ENCODE measurements at regions not wholly inside any gene's neighbourhood (a gene's known extent, or its start where the extent isn't known, plus 50 kb on each side); places are given as distances from the start of the nearest gene placed in this dataset.

DNA sequence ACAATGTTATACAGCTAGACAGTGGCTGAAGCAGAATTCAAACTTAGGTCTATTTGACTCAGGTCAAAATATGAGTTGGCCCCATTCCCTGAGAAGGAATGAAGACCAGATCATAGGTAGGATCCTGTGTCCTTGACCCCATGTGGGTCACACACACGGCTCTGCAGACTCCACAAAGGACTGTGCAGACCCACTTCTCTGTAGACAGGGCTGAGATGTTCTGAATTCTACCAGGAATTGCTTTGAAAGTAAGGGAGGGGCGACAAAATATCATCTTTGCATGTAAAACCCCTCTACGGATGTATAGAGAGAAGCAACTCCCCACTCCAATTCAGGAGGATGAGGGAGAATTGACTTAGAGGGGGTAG is 62.3 kb upstream of the CTIF start:
- no peak for DNase-seq
- H2AFZ ChIP-seq (ENCODE audit: low read length), result no peak overlapping the region
- no peak overlapping the region for H3K9ac ChIP-seq (ENCODE audit: low read length)
- no peaks in the 10 kb centered on the region for H3K9me3 ChIP-seq (replicated peaks; ENCODE audit: insufficient read depth, low read length)
- H3K4me1 ChIP-seq (ENCODE audit: low read length), result peaks cover 25% of the 10 kb centered on the region
- H3K27ac ChIP-seq (ENCODE audit: low read length), result no peak overlapping the region
- H3K4me2 ChIP-seq (ENCODE audit: low read depth, low read length), result no peak overlapping the region
- no peak for TF ChIP-seq EZH2 (optimal IDR thresholded peaks at IDR 0.05; ENCODE audit: low read depth, low read length)
- TF ChIP-seq, protein P1, sequence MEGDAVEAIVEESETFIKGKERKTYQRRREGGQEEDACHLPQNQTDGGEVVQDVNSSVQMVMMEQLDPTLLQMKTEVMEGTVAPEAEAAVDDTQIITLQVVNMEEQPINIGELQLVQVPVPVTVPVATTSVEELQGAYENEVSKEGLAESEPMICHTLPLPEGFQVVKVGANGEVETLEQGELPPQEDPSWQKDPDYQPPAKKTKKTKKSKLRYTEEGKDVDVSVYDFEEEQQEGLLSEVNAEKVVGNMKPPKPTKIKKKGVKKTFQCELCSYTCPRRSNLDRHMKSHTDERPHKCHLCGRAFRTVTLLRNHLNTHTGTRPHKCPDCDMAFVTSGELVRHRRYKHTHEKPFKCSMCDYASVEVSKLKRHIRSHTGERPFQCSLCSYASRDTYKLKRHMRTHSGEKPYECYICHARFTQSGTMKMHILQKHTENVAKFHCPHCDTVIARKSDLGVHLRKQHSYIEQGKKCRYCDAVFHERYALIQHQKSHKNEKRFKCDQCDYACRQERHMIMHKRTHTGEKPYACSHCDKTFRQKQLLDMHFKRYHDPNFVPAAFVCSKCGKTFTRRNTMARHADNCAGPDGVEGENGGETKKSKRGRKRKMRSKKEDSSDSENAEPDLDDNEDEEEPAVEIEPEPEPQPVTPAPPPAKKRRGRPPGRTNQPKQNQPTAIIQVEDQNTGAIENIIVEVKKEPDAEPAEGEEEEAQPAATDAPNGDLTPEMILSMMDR (IDR thresholded peaks at IDR 0.05; ENCODE audit: low read length), result no peak
- no peaks in the 10 kb centered on the region for H3K27me3 ChIP-seq (replicated peaks; ENCODE audit: insufficient read depth, low read length)
- no peaks in the 10 kb centered on the region for H3K36me3 ChIP-seq (replicated peaks; ENCODE audit: insufficient read depth, low read length)
- H3F3A ChIP-seq (ENCODE audit: insufficient read depth, low read length), result peaks cover 17% of the 10 kb centered on the region
- H3K4me3 ChIP-seq (ENCODE audit: low read length), result no peak overlapping the region
- no peaks in the 10 kb centered on the region for H3K79me2 ChIP-seq (ENCODE audit: low read length)
- H4K20me1 ChIP-seq (ENCODE audit: insufficient read depth, low read length), result no peaks in the 10 kb centered on the region
- no peaks in the 10 kb centered on the region for H3K9me2 ChIP-seq (replicated peaks; ENCODE audit: insufficient read depth, low read length)

DNA sequence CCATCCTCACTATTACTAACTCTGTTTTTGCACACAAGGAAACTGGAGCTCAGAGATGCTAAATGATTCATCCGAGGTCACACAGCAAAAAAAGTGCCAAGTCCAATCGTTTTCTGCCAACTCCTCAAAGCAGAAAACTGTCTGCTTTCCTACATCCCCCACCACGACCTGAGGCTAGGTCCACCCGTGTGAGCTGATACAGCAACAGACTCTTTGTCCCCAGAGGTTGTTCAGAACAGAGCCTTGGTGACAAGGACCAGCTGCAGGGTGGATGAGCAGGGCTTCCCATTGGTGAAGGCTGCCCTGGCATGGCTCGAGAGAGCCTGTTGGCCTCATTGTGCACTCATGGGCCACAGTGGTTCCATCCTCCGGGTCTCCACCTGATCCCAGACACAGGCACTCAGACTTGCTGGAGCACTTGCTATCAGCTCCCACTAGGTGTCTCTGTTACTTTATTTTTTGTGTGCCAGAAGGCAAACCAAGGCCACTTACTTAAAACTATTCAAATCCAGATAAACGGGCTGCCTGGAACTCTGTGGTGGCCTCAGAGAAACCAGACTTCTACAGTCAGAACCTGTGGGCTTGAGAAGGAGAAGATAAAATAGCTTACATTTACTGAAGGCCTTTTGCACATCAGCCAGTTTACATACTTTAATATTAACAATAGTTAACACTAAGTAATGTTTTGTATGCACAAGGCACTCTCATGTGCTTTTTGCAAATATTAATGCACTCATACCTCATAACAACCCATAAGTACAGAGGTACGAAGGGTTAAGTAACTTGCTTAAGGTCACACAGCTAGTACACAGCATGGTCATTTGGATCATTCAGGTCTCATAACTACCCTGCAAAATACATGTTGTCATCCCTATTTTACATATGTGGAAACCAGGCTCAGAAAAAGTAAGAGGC is 62.9 kb upstream of the CTIF start:
- no peak overlapping the region for H3K9ac ChIP-seq (ENCODE audit: low read length)
- peak; percentile 67 for DNase-seq
- TF ChIP-seq, protein P1 (IDR thresholded peaks at IDR 0.05; ENCODE audit: low read length), result peak; percentile 81
- TF ChIP-seq EZH2phosphoT487 (IDR thresholded peaks at IDR 0.05; ENCODE audit: low read length) (no peak), EZH2 (optimal IDR thresholded peaks at IDR 0.05; ENCODE audit: low read depth, low read length) (no peak)
- H3K9me3 ChIP-seq (replicated peaks; ENCODE audit: insufficient read depth, low read length), result no peaks in the 10 kb centered on the region
- no peaks in the 10 kb centered on the region for H4K20me1 ChIP-seq (ENCODE audit: insufficient read depth, low read length)
- no peaks in the 10 kb centered on the region for H3K27me3 ChIP-seq (replicated peaks; ENCODE audit: insufficient read depth, low read length)
- H3F3A ChIP-seq (ENCODE audit: insufficient read depth, low read length), result peaks cover 17% of the 10 kb centered on the region
- H3K9me2 ChIP-seq (replicated peaks; ENCODE audit: insufficient read depth, low read length), result no peaks in the 10 kb centered on the region
- no peaks in the 10 kb centered on the region for H3K79me2 ChIP-seq (ENCODE audit: low read length)
- H2AFZ ChIP-seq (ENCODE audit: low read length), result no peak overlapping the region
- no peak overlapping the region for H3K4me2 ChIP-seq (ENCODE audit: low read depth, low read length)
- H3K36me3 ChIP-seq (replicated peaks; ENCODE audit: insufficient read depth, low read length), result no peaks in the 10 kb centered on the region
- H3K27ac ChIP-seq (ENCODE audit: low read length), result no peak overlapping the region
- no peak overlapping the region for H3K4me3 ChIP-seq (ENCODE audit: low read length)
- peaks cover 25% of the 10 kb centered on the region for H3K4me1 ChIP-seq (ENCODE audit: low read length)

DNA sequence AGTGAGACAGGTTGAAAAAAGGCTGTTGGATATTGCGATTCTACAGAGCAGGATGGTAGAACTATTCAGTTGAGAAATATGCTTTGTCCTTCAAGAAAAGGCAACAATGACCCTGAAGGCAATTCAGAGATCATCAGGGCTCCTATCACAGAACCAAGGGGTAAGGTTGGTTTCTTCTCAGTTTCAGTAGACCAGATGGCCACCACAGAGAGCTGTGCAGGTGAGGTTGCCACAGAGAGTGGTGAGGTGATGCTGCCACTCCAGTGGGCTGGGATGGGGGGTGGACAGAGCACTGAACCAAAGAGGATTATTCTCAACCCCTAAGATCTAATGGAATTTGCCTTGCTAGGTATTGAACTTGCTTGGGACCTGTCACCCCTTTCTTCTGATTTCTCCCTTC is 64.6 kb upstream of the ZBTB7C start:
- Histone ChIP-seq H3K4me2 (ENCODE audit: low read depth, low read length) (peak overlapping the region; percentile 31; the same call in 1 of the 2 replicates), H2AFZ (ENCODE audit: low read length) (no peak overlapping the region), H3K4me3 (ENCODE audit: low read length) (no peak overlapping the region), H3K9ac (ENCODE audit: low read length) (no peak overlapping the region), H3K9me2 (replicated peaks; ENCODE audit: insufficient read depth, low read length) (no peaks in the 10 kb centered on the region), H4K20me1 (ENCODE audit: insufficient read depth, low read length) (no peaks in the 10 kb centered on the region), H3F3A (ENCODE audit: insufficient read depth, low read length) (peaks cover 17% of the 10 kb centered on the region), H3K4me1 (ENCODE audit: low read length) (peaks cover 33% of the 10 kb centered on the region), H3K27me3 (replicated peaks; ENCODE audit: insufficient read depth, low read length) (no peaks in the 10 kb centered on the region), H3K9me3 (replicated peaks; ENCODE audit: insufficient read depth, low read length) (no peaks in the 10 kb centered on the region), H3K27ac (ENCODE audit: low read length) (peak overlapping the region; percentile 65; the same call in 1 of the 2 replicates), H3K36me3 (replicated peaks; ENCODE audit: insufficient read depth, low read length) (no peaks in the 10 kb centered on the region), H3K79me2 (ENCODE audit: low read length) (no peaks in the 10 kb centered on the region)
- no peak for TF ChIP-seq EZH2phosphoT487 (IDR thresholded peaks at IDR 0.05; ENCODE audit: low read length)
- no peak for TF ChIP-seq EZH2 (optimal IDR thresholded peaks at IDR 0.05; ENCODE audit: low read depth, low read length)
- TF ChIP-seq, protein P1 (IDR thresholded peaks at IDR 0.05; ENCODE audit: low read length), result no peak
- DNase-seq, result peak; percentile 64
